Vagina (tissue), 2 donors: ENCODE measurements at regions not wholly inside any gene's neighbourhood (a gene's known extent, or its start where the extent isn't known, plus 50 kb on each side); places are given as distances from the start of the nearest gene placed in this dataset.

Experiments used
- POLR2A ChIP-seq, 2 donors: fragments of 450-650 bp; IDR thresholded peaks; one replicate each; pipeline ENCODE4 v1.6.1; 2017; ENCODE audit warnings: antibody characterized with exemption in 2 of 2, mild to moderate bottlenecking in 2 of 2, moderate library complexity in 2 of 2
- POLR2AphosphoS5 ChIP-seq, 2 donors: sonication (generic); formaldehyde crosslinking; IDR thresholded peaks; one replicate each; pipeline ENCODE4 v1.9.0; 2017; ENCODE audit warnings: antibody characterized with exemption in 2 of 2, mild to moderate bottlenecking in 2 of 2, low read depth in 1 of 2; ENCODE audit not compliant: insufficient read depth in 1 of 2
- TF ChIP-seq, protein P1 (sequence below), 3 experiments: fragments of 450-650 bp in 2 of 3; fragments of 200-600 bp in 1 of 3; sonication (generic) in 1 of 3; IDR thresholded peaks; one replicate each; pipeline ENCODE4 v1.5.1; 2017 to 2019; ENCODE audit warnings: antibody characterized with exemption in 3 of 3, mild to moderate bottlenecking in 2 of 3, moderate library complexity in 2 of 3

DNA sequence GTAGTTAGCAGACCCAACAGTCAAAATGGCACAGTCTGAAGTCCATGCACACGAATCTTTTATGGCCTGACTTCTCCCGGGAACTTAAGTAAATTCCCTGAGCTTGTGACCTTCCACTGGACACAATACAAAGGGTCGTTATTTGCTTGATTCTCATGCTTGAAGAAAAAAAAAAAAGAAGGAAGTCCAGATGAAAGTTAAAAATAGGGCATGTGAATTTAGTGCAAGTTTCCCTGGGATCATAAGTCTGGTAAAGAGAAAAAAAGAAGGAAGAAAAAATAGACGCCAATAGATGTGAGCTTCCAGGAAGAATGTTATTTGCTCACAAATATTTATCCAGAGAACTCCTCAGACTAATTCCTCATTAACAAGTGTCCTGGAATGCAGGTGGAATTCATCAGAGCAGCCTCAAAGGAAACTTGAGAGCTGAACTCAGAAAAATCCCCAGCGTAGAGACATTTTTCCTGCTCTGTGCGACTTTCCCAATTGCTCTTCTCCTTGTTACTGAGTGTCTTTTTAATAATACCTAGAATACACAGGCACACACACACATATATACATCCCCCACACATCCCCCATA is 616.3 kb downstream of the EBF1 start:
- TF ChIP-seq, protein P1, sequence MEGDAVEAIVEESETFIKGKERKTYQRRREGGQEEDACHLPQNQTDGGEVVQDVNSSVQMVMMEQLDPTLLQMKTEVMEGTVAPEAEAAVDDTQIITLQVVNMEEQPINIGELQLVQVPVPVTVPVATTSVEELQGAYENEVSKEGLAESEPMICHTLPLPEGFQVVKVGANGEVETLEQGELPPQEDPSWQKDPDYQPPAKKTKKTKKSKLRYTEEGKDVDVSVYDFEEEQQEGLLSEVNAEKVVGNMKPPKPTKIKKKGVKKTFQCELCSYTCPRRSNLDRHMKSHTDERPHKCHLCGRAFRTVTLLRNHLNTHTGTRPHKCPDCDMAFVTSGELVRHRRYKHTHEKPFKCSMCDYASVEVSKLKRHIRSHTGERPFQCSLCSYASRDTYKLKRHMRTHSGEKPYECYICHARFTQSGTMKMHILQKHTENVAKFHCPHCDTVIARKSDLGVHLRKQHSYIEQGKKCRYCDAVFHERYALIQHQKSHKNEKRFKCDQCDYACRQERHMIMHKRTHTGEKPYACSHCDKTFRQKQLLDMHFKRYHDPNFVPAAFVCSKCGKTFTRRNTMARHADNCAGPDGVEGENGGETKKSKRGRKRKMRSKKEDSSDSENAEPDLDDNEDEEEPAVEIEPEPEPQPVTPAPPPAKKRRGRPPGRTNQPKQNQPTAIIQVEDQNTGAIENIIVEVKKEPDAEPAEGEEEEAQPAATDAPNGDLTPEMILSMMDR (IDR thresholded peaks at IDR 0.05), result no peak
- TF ChIP-seq POLR2A (IDR thresholded peaks at IDR 0.05) (no peak), POLR2AphosphoS5 (IDR thresholded peaks at IDR 0.05; ENCODE audit: insufficient read depth in 1 of 2, low read depth in 1 of 2) (no peak)
